SK-N-SH treated with all-trans-retinoic acid at 6 μM for 48 hours (cell line): ENCODE measurements at regions not wholly inside any gene's neighbourhood (a gene's known extent, or its start where the extent isn't known, plus 50 kb on each side); places are given as distances from the start of the nearest gene placed in this dataset.

Experiments
- CSDC2 ChIP-seq: fragments of 250-450 bp; sonication (Bioruptor Pico); IDR thresholded peaks from 2 replicates; pipeline ENCODE4 v1.5.0; 2020; ENCODE audit warnings: mild to moderate bottlenecking, moderate library complexity
- GLIS3 ChIP-seq: fragments of 250-450 bp; sonication (Bioruptor Pico); IDR thresholded peaks from 2 replicates; pipeline ENCODE4 v1.5.0; 2020; ENCODE audit warnings: mild to moderate bottlenecking, moderate library complexity
- PPARA ChIP-seq: fragments of 250-450 bp; sonication (Bioruptor Pico); IDR thresholded peaks from 2 replicates; pipeline ENCODE4 v1.5.0; 2020; ENCODE audit warnings: mild to moderate bottlenecking, borderline replicate concordance
- RARB ChIP-seq: fragments of 250-450 bp; sonication (Bioruptor Pico); IDR thresholded peaks from 2 replicates; pipeline ENCODE4 v1.8.0; 2021; ENCODE audit warnings: mild to moderate bottlenecking, moderate library complexity
- TOX ChIP-seq: fragments of 250-450 bp; sonication (Bioruptor Pico); IDR thresholded peaks from 2 replicates; pipeline ENCODE4 v1.8.0; 2021; ENCODE audit warnings: mild to moderate bottlenecking, moderate library complexity, borderline replicate concordance
- ZC3H10 ChIP-seq: fragments of 250-450 bp; sonication (Bioruptor Pico); IDR thresholded peaks from 2 replicates; pipeline ENCODE4 v1.5.1; 2021; ENCODE audit warnings: mild to moderate bottlenecking, moderate library complexity
- ZFP3 ChIP-seq: fragments of 250-450 bp; sonication (Bioruptor Pico); IDR thresholded peaks from 2 replicates; pipeline ENCODE4 v1.5.0; 2020; ENCODE audit warnings: mild to moderate bottlenecking, moderate library complexity
- ZFP30 ChIP-seq: fragments of 450-650 bp; formaldehyde crosslinking; IDR thresholded peaks from 2 replicates; pipeline ENCODE4 v1.5.0; 2022; ENCODE audit warnings: mild to moderate bottlenecking, moderate library complexity
- TF ChIP-seq, protein P1 (sequence below): fragments of 250-450 bp; sonication (Bioruptor Pico); IDR thresholded peaks from 2 replicates; pipeline ENCODE4 v1.8.0; 2020; ENCODE audit warnings: mild to moderate bottlenecking, moderate library complexity, borderline replicate concordance
- TF ChIP-seq, protein P2 (sequence below): fragments of 250-450 bp; sonication (Bioruptor Pico); IDR thresholded peaks from 2 replicates; pipeline ENCODE4 v1.5.1; 2021; ENCODE audit warnings: mild to moderate bottlenecking, moderate library complexity
- TF ChIP-seq, protein P3 (sequence below): fragments of 250-450 bp; sonication (Bioruptor Pico); IDR thresholded peaks from 2 replicates; pipeline ENCODE4 v1.8.0; 2021; ENCODE audit warnings: low read depth, mild to moderate bottlenecking, moderate library complexity, borderline replicate concordance
- TF ChIP-seq, protein P4 (sequence below): fragments of 250-450 bp; sonication (Bioruptor Pico); IDR thresholded peaks from 2 replicates; pipeline ENCODE4 v1.5.1; 2020; ENCODE audit warnings: low read depth, mild to moderate bottlenecking, moderate library complexity

DNA sequence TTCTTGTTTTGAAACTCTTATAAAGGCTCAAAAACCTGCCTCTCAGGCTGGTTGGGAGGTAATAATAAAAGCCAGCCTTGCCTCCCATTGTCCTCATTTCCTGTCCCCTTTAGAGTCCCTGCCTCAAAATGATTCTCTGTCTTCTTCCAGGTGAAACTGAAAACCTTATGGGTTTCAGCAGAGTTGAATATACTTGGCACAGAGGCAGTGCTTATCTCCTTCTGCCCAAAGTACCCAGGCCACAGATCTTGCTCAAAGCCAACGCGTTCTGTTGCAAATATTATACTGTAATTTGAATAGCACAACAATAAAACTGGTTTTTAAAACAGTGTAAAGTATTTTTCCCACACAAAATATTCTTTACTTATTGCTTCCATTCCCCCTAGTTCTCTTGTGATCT is 183.1 kb upstream of the GIMD1 start:
- TF ChIP-seq, protein P1, sequence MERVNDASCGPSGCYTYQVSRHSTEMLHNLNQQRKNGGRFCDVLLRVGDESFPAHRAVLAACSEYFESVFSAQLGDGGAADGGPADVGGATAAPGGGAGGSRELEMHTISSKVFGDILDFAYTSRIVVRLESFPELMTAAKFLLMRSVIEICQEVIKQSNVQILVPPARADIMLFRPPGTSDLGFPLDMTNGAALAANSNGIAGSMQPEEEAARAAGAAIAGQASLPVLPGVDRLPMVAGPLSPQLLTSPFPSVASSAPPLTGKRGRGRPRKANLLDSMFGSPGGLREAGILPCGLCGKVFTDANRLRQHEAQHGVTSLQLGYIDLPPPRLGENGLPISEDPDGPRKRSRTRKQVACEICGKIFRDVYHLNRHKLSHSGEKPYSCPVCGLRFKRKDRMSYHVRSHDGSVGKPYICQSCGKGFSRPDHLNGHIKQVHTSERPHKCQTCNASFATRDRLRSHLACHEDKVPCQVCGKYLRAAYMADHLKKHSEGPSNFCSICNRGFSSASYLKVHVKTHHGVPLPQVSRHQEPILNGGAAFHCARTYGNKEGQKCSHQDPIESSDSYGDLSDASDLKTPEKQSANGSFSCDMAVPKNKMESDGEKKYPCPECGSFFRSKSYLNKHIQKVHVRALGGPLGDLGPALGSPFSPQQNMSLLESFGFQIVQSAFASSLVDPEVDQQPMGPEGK (CRISPR knock-in tag) = no peak
- TF ChIP-seq PPARA (no peak), GLIS3 (CRISPR knock-in tag) (no peak), ZFP3 (CRISPR knock-in tag) (no peak), ZFP30 (CRISPR knock-in tag) (no peak), RARB (no peak), CSDC2 (CRISPR knock-in tag) (no peak), TOX (CRISPR knock-in tag) (no peak), ZC3H10 (CRISPR knock-in tag) (no peak)
- TF ChIP-seq, protein P2, sequence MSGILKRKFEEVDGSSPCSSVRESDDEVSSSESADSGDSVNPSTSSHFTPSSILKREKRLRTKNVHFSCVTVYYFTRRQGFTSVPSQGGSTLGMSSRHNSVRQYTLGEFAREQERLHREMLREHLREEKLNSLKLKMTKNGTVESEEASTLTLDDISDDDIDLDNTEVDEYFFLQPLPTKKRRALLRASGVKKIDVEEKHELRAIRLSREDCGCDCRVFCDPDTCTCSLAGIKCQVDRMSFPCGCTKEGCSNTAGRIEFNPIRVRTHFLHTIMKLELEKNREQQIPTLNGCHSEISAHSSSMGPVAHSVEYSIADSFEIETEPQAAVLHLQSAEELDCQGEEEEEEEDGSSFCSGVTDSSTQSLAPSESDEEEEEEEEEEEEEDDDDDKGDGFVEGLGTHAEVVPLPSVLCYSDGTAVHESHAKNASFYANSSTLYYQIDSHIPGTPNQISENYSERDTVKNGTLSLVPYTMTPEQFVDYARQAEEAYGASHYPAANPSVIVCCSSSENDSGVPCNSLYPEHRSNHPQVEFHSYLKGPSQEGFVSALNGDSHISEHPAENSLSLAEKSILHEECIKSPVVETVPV (CRISPR knock-in tag) = no peak
- TF ChIP-seq, protein P3, sequence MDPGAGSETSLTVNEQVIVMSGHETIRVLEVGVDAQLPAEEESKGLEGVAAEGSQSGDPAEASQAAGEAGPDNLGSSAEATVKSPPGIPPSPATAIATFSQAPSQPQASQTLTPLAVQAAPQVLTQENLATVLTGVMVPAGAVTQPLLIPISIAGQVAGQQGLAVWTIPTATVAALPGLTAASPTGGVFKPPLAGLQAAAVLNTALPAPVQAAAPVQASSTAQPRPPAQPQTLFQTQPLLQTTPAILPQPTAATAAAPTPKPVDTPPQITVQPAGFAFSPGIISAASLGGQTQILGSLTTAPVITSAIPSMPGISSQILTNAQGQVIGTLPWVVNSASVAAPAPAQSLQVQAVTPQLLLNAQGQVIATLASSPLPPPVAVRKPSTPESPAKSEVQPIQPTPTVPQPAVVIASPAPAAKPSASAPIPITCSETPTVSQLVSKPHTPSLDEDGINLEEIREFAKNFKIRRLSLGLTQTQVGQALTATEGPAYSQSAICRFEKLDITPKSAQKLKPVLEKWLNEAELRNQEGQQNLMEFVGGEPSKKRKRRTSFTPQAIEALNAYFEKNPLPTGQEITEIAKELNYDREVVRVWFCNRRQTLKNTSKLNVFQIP = no peak
- TF ChIP-seq, protein P4, sequence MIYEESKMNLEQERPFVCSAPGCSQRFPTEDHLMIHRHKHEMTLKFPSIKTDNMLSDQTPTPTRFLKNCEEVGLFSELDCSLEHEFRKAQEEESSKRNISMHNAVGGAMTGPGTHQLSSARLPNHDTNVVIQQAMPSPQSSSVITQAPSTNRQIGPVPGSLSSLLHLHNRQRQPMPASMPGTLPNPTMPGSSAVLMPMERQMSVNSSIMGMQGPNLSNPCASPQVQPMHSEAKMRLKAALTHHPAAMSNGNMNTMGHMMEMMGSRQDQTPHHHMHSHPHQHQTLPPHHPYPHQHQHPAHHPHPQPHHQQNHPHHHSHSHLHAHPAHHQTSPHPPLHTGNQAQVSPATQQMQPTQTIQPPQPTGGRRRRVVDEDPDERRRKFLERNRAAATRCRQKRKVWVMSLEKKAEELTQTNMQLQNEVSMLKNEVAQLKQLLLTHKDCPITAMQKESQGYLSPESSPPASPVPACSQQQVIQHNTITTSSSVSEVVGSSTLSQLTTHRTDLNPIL = no peak
